ENCODE measurements at regions not wholly inside any gene's neighbourhood (a gene's known extent, or its start where the extent isn't known, plus 50 kb on each side); places are given as distances from the start of the nearest gene placed in this dataset.

DNA sequence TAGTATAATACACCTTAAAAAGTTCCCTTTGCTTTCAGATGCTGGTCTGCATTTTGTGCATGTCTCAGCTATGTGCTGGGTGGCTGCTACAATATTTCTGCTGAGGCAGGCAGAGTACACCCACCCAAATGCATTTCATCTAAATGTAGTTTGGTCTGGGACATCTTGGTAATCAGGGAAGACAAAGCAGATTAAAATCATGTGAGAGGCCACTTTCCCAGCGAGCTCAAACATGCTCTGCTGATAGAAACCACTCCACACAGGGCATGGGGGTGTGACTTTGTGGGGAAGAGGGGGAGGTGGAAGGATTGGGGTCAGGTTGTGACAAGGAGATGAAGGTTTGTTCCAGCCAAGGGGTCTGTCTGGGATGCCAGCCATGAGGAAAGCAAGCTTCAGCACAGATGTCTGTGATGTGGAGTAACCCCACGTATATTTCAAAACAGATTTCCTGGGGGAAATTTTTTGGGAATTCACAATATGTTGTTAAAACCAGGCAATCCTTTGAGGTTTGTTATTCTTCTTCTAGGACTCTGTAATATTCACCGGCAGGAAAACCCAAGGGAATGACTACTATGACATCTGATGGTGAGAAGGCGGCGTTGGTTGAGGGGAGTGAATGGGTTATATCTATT is 255.1 kb upstream of the FGGY start:
- Histone ChIP-seq H4K20me1 (ENCODE audit: insufficient read depth, low read length, poor library complexity, severe bottlenecking) (no peaks in the 10 kb centered on the region), H3K9me3 (ENCODE audit: insufficient read depth, low read depth, low read length) (no peaks in the 10 kb centered on the region), H3K36me3 (ENCODE audit: insufficient read depth, low read length) (no peaks in the 10 kb centered on the region), H3K9ac (ENCODE audit: low read depth, low read length, poor library complexity, severe bottlenecking) (no peak overlapping the region), H3K4me1 (ENCODE audit: insufficient read depth, low read length, poor library complexity, severe bottlenecking) (peaks cover 15% of the 10 kb centered on the region), H3F3A (ENCODE audit: low read depth) (no peaks in the 10 kb centered on the region), H3K4me3 (ENCODE audit: low read length, poor library complexity, severe bottlenecking) (no peak overlapping the region), H3K79me2 (ENCODE audit: insufficient read depth, low read length) (no peaks in the 10 kb centered on the region), H2AFZ (ENCODE audit: low read length) (no peak overlapping the region), H3K4me2 (ENCODE audit: low read depth, low read length, poor library complexity, severe bottlenecking) (no peak overlapping the region), H3K27me3 (ENCODE audit: insufficient read depth, low read length, poor library complexity, severe bottlenecking) (no peaks in the 10 kb centered on the region), H3K9me2 (replicated peaks; ENCODE audit: low read depth, low read length) (no peaks in the 10 kb centered on the region)
- TF ChIP-seq, protein P1, sequence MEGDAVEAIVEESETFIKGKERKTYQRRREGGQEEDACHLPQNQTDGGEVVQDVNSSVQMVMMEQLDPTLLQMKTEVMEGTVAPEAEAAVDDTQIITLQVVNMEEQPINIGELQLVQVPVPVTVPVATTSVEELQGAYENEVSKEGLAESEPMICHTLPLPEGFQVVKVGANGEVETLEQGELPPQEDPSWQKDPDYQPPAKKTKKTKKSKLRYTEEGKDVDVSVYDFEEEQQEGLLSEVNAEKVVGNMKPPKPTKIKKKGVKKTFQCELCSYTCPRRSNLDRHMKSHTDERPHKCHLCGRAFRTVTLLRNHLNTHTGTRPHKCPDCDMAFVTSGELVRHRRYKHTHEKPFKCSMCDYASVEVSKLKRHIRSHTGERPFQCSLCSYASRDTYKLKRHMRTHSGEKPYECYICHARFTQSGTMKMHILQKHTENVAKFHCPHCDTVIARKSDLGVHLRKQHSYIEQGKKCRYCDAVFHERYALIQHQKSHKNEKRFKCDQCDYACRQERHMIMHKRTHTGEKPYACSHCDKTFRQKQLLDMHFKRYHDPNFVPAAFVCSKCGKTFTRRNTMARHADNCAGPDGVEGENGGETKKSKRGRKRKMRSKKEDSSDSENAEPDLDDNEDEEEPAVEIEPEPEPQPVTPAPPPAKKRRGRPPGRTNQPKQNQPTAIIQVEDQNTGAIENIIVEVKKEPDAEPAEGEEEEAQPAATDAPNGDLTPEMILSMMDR (conservative IDR thresholded peaks at IDR 0.05; ENCODE audit: low read length), result no peak
- no peak for TF ChIP-seq EZH2phosphoT487 (IDR thresholded peaks at IDR 0.05; ENCODE audit: borderline replicate concordance)

DNA sequence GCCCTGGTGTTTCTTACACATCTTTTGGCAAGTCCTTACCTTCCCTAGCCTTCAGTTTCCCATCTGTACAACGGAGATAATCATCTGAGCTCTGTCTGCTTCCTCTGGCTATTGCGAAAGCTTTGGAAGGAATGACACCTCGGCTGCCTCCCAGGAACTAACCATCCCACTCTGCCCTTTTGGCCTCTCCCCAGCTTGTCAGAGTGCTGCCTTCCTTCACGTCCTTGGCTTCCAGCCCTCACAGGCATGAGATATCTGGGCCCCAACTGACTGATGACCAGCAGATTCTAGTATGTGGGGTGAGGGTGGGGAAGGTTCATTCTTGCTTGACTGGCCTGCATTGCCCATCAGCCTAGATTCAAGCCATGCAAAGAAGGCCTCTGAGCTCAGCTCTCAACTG is 253.1 kb upstream of the FGGY start:
- Histone ChIP-seq H3K9ac (ENCODE audit: low read depth, low read length, poor library complexity, severe bottlenecking) (no peak overlapping the region), H3K36me3 (ENCODE audit: insufficient read depth, low read length) (no peaks in the 10 kb centered on the region), H3K9me3 (ENCODE audit: insufficient read depth, low read depth, low read length) (no peaks in the 10 kb centered on the region), H3K4me3 (ENCODE audit: low read length, poor library complexity, severe bottlenecking) (no peak overlapping the region), H3K9me2 (replicated peaks; ENCODE audit: low read depth, low read length) (no peaks in the 10 kb centered on the region), H3K4me2 (ENCODE audit: low read depth, low read length, poor library complexity, severe bottlenecking) (no peak overlapping the region), H3F3A (ENCODE audit: low read depth) (no peaks in the 10 kb centered on the region), H4K20me1 (ENCODE audit: insufficient read depth, low read length, poor library complexity, severe bottlenecking) (no peaks in the 10 kb centered on the region), H2AFZ (ENCODE audit: low read length) (no peak overlapping the region), H3K79me2 (ENCODE audit: insufficient read depth, low read length) (no peaks in the 10 kb centered on the region), H3K4me1 (ENCODE audit: insufficient read depth, low read length, poor library complexity, severe bottlenecking) (peaks cover 18% of the 10 kb centered on the region), H3K27me3 (ENCODE audit: insufficient read depth, low read length, poor library complexity, severe bottlenecking) (no peaks in the 10 kb centered on the region)
- TF ChIP-seq, protein P1 (conservative IDR thresholded peaks at IDR 0.05; ENCODE audit: low read length), result no peak
- TF ChIP-seq EZH2phosphoT487 (IDR thresholded peaks at IDR 0.05; ENCODE audit: borderline replicate concordance), result no peak

DNA sequence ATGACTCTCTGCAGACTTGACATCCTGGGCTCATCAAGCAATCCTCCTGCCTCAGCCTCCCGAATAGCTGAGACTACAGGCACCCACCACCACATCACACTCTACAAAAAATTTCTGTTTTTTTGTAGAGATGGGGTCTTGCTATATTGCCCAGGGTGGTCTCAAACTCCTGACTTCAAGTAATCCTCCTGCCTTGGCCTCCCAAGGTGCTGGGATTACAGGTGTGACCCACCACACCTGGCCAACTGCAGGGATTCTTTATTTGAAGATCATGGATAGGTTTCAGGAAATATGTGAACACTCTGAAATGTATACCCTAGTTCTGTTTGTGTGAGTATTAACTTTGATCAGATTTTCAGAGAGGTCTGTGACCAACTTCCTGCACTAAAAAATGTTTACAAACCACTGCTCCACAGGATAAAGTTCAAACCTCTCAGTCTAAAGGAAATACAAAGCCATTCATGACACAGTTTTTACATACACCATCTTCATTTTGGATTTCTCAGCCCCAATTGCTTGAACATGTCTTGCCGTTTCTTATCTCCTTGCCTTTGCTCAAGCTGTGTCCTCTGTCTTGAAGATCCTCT is 252.3 kb upstream of the FGGY start:
- TF ChIP-seq, protein P1 (conservative IDR thresholded peaks at IDR 0.05; ENCODE audit: low read length), result no peak
- TF ChIP-seq EZH2phosphoT487 (IDR thresholded peaks at IDR 0.05; ENCODE audit: borderline replicate concordance), result no peak
- no peak overlapping the region for H3K9ac ChIP-seq (ENCODE audit: low read depth, low read length, poor library complexity, severe bottlenecking)
- H3K36me3 ChIP-seq (ENCODE audit: insufficient read depth, low read length), result no peaks in the 10 kb centered on the region
- H3K4me1 ChIP-seq (ENCODE audit: insufficient read depth, low read length, poor library complexity, severe bottlenecking), result peaks cover 18% of the 10 kb centered on the region
- peak overlapping the region; percentile 23 for H3K4me2 ChIP-seq (ENCODE audit: low read depth, low read length, poor library complexity, severe bottlenecking)
- no peaks in the 10 kb centered on the region for H3K9me2 ChIP-seq (replicated peaks; ENCODE audit: low read depth, low read length)
- H3K9me3 ChIP-seq (ENCODE audit: insufficient read depth, low read depth, low read length), result no peaks in the 10 kb centered on the region
- H3K79me2 ChIP-seq (ENCODE audit: insufficient read depth, low read length), result no peaks in the 10 kb centered on the region
- H3F3A ChIP-seq (ENCODE audit: low read depth), result no peaks in the 10 kb centered on the region
- no peaks in the 10 kb centered on the region for H4K20me1 ChIP-seq (ENCODE audit: insufficient read depth, low read length, poor library complexity, severe bottlenecking)
- H3K4me3 ChIP-seq (ENCODE audit: low read length, poor library complexity, severe bottlenecking), result no peak overlapping the region
- no peaks in the 10 kb centered on the region for H3K27me3 ChIP-seq (ENCODE audit: insufficient read depth, low read length, poor library complexity, severe bottlenecking)
- H2AFZ ChIP-seq (ENCODE audit: low read length), result no peak overlapping the region

Data from Loucy (cell line).